ENCODE measurements at regions not wholly inside any gene's neighbourhood (a gene's known extent, or its start where the extent isn't known, plus 50 kb on each side); places are given as distances from the start of the nearest gene placed in this dataset.

GRCh38 chr15:95497634-95498033 is 832.9 kb upstream of the NR2F2 start:
- TF ChIP-seq EZH2phosphoT487 (IDR thresholded peaks at IDR 0.05; ENCODE audit: unreplicated experiment) (no peak), CTCF (conservative IDR thresholded peaks at IDR 0.05; ENCODE audit: low read depth in 2 of 2) (no peak), EZH2 (IDR thresholded peaks at IDR 0.05; ENCODE audit: low read depth, unreplicated experiment) (no peak), JUNB (IDR thresholded peaks at IDR 0.05; ENCODE audit: unreplicated experiment) (no peak)
